ENCODE measurements at regions not wholly inside any gene's neighbourhood (a gene's known extent, or its start where the extent isn't known, plus 50 kb on each side); places are given as distances from the start of the nearest gene placed in this dataset.
A peak's percentile ranks its signal among the peaks of the same experiment; 100 is the strongest.
"Not testable (repeated sequence)": the region's sequence is repeated elsewhere in the genome, so short reads cannot be mapped to it uniquely, and the experiment has no call there.

GRCh38 chr3:187852842-187853730 lies 107.8 kb upstream of the BCL6 start:
- DNase-seq: no peak

- DNase-seq: no peak
These were observed 109.9 kb upstream of the BCL6 start for GRCh38 chr3:187855131-187855530.

GRCh38 chr3:187856555-187856954 lies 111.3 kb upstream of the BCL6 start:
- no peak for DNase-seq

- no peak for DNase-seq
These were observed 112.8 kb upstream of the BCL6 start for GRCh38 chr3:187858041-187858440.

- no peak for DNase-seq
These were observed 113.4 kb upstream of the BCL6 start for GRCh38 chr3:187858711-187859110.

- peak; percentile 20 for DNase-seq
These were observed 117.5 kb upstream of the BCL6 start for GRCh38 chr3:187862701-187863277.

GRCh38 chr3:187870360-187871203 lies 125.3 kb upstream of the BCL6 start:
- no peak for DNase-seq

- DNase-seq: no peak
These were observed 125.9 kb upstream of the BCL6 start for GRCh38 chr3:187871204-187871591.

GRCh38 chr3:187871848-187872247 lies 126.6 kb upstream of the BCL6 start:
- no peak for DNase-seq

- no peak for DNase-seq
These were observed 128.6 kb upstream of the BCL6 start for GRCh38 chr3:187873843-187874242.

GRCh38 chr3:187875863-187876262 lies 130.6 kb upstream of the BCL6 start:
- no peak for DNase-seq

- no peak for DNase-seq
These were observed 133.7 kb upstream of the BCL6 start for GRCh38 chr3:187878772-187879518.

- no peak for DNase-seq
These were observed 135.2 kb upstream of the BCL6 start for GRCh38 chr3:187880441-187880840.

- no peak for DNase-seq
These were observed 135.6 kb upstream of the BCL6 start for GRCh38 chr3:187880851-187881250.

GRCh38 chr3:187888701-187889100 lies 143.4 kb upstream of the BCL6 start:
- DNase-seq: no peak

- DNase-seq: no peak
These were observed 143.8 kb upstream of the BCL6 start for GRCh38 chr3:187889106-187889505.

- no peak for DNase-seq
These were observed 144.5 kb upstream of the BCL6 start for GRCh38 chr3:187889601-187890404.

- DNase-seq: not testable (repeated sequence)
These were observed 145.1 kb upstream of the BCL6 start for GRCh38 chr3:187890405-187890752.

- DNase-seq: no peak
These were observed 151.4 kb upstream of the BCL6 start for GRCh38 chr3:187896646-187897045.

GRCh38 chr3:187899246-187899645 lies 154.0 kb upstream of the BCL6 start:
- DNase-seq: no peak

- DNase-seq: no peak
These were observed 155.9 kb upstream of the BCL6 start for GRCh38 chr3:187900993-187901755.
